ENCODE measurements at regions not wholly inside any gene's neighbourhood (a gene's known extent, or its start where the extent isn't known, plus 50 kb on each side); places are given as distances from the start of the nearest gene placed in this dataset.

GRCh38 chr5:129406440-129406839, 53.7 kb upstream of the ADAMTS19 start:
- DNase-seq: no peak
